ENCODE measurements at regions not wholly inside any gene's neighbourhood (a gene's known extent, or its start where the extent isn't known, plus 50 kb on each side); places are given as distances from the start of the nearest gene placed in this dataset.

GRCh38 chr3:117304681-117305080 lies 595.1 kb downstream of the TUSC7 start:
- DNase-seq (ENCODE audit: low spot score) = no peak

GRCh38 chr3:117305681-117306080 lies 596.1 kb downstream of the TUSC7 start:
- DNase-seq (ENCODE audit: low spot score) = no peak

- no peak for DNase-seq (ENCODE audit: low spot score)
Measured at GRCh38 chr3:117306299-117306698, 596.7 kb downstream of the TUSC7 start.

- DNase-seq (ENCODE audit: low spot score) = no peak
Measured at GRCh38 chr3:117308353-117308752, 598.8 kb downstream of the TUSC7 start.

DNA sequence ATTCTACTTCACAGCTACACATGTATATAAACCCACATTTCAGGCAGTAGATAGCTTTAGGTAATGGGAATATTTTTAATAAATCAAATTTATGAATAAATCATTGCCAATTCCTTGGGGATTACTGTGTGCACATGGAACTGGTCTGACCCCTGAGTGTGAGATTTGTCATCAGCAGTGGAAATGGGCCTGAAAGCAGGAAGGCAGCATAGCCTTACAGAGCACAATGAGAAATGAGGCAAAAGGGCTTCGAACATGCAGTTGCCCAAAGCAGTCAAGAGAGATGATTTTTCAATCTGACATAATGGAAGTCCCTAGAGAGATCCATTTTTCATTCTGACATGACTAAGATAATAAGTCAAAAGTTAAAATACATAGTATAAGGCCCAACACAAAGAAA lies 599.2 kb downstream of the TUSC7 start:
- no peak for DNase-seq (ENCODE audit: low spot score)

DNA sequence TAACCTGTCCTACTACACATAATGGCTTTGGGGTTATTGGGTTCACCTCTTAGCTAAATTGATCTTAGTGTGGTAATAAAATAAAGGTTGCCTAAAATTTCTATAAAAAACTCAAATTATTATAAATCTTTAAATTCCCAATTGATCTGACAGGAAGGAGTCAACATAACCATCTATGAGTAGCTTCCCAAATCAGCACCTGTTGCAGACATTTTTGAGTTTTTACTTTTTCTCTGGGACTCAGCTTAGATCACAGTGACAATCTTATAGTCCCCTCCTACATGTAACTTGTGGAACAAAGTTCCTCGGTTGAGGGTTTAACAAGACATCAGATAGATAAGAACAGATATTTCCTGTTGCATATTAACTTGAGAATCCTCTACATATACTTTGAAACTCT lies 601.0 kb downstream of the TUSC7 start:
- DNase-seq (ENCODE audit: low spot score) = no peak

GRCh38 chr3:117314441-117315150 lies 605.0 kb downstream of the TUSC7 start:
- DNase-seq (ENCODE audit: low spot score) = no peak

- DNase-seq (ENCODE audit: low spot score) = no peak
Measured at GRCh38 chr3:117322866-117323265, 613.3 kb downstream of the TUSC7 start.

- no peak for DNase-seq (ENCODE audit: low spot score)
Measured at GRCh38 chr3:117346901-117347300, 637.3 kb downstream of the TUSC7 start.

- no peak for DNase-seq (ENCODE audit: low spot score)
Measured at GRCh38 chr3:117348884-117349283, 639.3 kb downstream of the TUSC7 start.

GRCh38 chr3:117349566-117349965 lies 640.0 kb downstream of the TUSC7 start:
- DNase-seq (ENCODE audit: low spot score) = no peak

DNA sequence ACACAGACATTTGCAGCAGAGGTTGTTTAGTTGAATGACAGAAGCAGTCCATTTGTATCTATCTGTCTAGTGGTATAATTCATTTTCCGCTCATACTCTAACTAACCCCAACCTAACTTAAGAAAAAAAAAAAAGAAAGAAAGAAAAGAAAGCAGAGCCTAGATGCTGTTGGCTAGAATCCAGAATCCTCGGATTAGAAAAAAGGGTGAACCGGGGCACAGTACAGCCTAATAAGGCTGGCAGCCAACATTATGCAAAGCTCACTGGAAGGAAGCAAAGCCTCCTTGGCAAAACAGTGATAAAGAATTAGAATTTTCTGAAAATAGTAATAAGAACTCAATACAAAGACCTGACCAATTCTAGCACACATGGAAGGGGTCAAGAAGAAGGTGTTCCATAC lies 640.8 kb downstream of the TUSC7 start:
- no peak for DNase-seq (ENCODE audit: low spot score)

GRCh38 chr3:117355566-117355965 lies 646.0 kb downstream of the TUSC7 start:
- DNase-seq (ENCODE audit: low spot score) = no peak

DNA sequence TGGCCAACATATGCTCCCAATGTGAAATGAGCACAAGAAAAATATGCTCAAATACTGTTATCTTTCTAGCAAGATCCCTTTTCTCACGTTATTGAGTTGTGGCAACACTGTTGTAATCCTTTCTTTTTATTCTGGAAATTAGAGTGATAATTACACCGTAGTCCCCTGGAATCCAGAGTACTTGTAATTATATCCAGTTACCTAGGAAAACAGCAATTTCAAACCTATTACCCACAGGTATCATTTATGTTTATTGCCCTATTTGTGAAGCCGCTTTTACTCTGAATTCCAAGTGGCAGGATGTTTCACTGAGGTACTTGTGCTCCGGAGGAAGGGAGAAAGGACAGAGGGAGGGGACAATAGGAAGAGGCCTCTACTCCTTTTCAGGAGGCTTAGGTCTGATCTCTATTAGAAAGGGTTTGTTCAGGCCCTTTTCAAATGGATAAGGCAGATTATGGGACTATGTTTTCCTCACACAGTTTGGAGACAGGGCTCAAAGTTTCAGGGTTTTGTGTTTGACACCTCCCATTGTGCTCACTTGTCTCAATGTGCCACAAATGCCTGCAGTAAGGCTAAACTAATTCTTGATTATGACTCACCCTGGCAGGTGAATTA lies 646.6 kb downstream of the TUSC7 start:
- DNase-seq (ENCODE audit: low spot score) = no peak

DNA sequence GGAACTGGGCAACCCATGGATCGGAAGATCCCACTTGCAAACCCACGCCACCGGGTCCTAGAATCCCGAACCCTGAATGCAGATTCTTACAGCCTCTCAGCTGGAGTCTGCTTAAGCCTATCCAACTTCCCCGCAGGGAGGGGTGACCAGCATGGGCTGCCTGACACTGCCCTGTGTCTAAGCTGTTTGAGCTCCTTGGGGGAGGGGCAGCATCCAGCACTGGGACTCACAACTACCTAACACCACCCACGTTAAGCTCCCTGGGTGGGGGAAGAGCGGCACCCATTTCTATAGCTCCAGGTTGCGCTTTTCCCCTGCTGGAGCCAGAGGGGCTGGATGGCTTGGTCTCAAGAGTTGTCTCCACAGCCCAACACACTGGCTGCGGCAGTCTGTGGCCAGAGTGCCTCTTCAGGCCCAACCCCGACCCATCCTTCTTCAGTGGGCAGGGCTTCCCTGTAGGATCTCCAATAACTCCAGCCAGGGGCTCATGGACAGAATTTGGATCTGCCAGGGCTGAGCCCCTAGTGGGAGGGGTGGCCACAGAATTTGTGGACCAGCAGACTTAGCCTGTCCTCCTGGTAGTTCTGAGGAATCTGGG lies 649.2 kb downstream of the TUSC7 start:
- DNase-seq (ENCODE audit: low spot score) = no peak

DNA sequence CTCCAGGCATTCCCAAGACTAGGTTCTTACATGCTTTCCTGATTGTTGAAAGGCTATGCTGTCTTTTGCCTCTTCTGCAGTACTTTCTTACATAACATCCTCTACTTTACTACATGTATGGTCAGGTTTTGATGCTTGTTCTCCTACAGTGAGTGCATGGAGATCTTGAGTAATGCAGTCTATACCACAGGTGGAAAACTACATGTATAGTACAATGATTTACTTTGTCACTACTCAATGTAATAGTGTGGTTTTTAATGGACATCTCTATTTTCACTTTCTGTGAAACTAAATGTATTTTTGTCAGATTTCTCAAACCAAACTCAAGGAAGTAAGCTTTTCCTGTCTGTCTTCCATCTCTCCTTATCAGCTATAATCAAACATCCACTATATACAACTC lies 657.0 kb downstream of the TUSC7 start:
- DNase-seq (ENCODE audit: low spot score) = no peak

- no peak for DNase-seq (ENCODE audit: low spot score)
Measured at GRCh38 chr3:117367861-117368260, 658.3 kb downstream of the TUSC7 start.

DNA sequence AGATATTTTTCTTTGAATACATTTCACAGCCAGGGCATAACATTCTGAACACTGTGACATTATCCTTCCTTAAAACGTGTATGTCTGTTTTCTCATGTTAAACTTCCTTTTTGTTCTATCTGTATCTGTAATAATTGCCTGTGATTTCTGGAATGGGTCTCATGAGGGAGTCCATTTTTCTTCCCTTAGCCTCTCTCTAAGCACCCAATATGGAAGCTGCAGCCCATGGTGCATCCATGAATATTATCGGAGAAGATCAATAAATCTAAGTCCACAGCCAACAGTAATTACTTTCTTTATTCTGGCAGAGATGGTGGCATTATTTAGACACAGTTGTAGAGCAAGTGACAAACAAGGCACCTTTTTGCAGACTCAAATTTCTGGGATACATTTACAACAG lies 671.1 kb downstream of the TUSC7 start:
- DNase-seq (ENCODE audit: low spot score) = no peak

DNA sequence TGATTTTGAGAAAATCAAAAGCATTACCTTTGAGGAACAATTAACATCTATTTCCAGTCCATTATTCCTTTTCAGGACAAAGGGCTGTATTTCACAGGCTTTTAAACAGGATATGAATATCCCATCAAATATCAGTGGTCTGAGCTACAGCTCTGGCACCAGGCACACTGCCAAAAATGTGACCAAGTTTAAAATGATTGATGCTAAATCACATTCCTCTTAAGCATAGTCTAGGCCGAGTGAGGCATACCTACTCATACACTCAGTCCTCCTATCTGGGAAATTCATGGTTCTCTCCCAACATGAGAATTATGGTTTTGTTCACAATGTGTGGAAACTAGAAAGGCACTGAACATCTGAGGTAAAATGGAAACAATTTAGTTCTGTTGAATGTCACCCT lies 683.5 kb downstream of the TUSC7 start:
- DNase-seq (ENCODE audit: low spot score) = no peak

- DNase-seq (ENCODE audit: low spot score) = no peak
Measured at GRCh38 chr3:117398141-117398899, 688.7 kb downstream of the TUSC7 start.

DNA sequence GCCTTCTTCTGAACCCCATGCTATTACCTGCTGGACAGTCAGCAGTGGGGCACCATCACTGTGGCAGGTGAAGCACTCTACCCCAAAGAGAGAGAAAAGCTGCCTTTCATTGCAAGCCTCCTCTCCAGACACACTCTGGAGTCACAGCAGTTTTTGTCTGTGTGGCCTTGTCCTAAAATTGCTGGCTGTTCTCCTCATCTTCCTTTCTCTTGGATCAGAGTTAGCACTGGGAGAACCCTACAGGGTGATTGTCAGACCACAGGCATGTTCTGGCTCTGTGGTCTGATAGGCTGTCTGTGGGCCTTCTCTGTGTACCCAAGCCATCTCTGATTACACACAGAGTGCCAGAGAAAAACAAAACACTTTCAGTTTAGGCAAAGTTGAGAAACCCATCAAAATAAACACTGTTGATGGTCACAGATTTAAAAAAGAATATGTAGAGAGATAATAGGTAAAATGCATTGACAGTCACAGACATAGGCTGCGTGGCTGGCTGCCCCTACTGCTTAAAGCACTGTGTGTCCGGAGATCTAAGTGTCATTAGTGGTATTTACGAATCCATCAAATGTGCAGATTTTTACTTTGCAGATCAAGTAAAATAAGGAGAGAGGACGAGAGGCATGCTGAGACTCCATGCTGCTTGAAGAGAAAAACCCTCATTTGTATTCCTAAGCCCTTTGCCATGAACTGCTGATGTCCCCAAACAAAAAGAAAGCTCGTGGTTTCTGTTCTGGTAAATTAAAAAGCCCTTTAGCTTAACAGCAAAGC lies 689.9 kb downstream of the TUSC7 start:
- DNase-seq (ENCODE audit: low spot score) = no peak

- no peak for DNase-seq (ENCODE audit: low spot score)
Measured at GRCh38 chr3:117400303-117400702, 690.7 kb downstream of the TUSC7 start.

All from activated CD4-positive, alpha-beta T cell treated with anti-CD3 and anti-CD28 coated beads, Interleukin-2, Interleukin-4, amounts not matched to agents 100 ng/mL and 50 ng/mL, durations not matched to agents 16 hours and 8 hours (primary cell).